ENCODE measurements at regions not wholly inside any gene's neighbourhood (a gene's known extent, or its start where the extent isn't known, plus 50 kb on each side); places are given as distances from the start of the nearest gene placed in this dataset.

DNA sequence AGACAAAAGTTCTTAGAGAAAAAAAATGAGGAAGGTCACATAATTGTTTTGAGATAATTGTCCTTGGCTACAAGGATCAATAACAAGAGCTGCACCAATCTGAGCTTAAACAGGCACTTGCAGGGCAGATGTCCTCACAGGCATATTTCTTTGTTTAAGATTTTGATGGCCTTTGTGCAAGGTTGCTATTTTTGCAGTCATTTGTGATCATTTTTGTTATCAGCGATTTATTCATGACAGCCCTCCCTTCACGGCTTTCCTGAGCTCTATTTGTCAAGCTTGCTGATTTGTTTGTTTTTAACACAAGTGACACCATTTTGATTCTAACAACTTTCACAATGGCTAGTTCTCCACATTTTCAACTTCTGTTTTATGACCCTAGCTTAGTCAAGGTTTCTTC lies 418.6 kb upstream of the REG3G start:
- TF ChIP-seq, protein P1, sequence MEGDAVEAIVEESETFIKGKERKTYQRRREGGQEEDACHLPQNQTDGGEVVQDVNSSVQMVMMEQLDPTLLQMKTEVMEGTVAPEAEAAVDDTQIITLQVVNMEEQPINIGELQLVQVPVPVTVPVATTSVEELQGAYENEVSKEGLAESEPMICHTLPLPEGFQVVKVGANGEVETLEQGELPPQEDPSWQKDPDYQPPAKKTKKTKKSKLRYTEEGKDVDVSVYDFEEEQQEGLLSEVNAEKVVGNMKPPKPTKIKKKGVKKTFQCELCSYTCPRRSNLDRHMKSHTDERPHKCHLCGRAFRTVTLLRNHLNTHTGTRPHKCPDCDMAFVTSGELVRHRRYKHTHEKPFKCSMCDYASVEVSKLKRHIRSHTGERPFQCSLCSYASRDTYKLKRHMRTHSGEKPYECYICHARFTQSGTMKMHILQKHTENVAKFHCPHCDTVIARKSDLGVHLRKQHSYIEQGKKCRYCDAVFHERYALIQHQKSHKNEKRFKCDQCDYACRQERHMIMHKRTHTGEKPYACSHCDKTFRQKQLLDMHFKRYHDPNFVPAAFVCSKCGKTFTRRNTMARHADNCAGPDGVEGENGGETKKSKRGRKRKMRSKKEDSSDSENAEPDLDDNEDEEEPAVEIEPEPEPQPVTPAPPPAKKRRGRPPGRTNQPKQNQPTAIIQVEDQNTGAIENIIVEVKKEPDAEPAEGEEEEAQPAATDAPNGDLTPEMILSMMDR (conservative IDR thresholded peaks at IDR 0.05; ENCODE audit: low read depth, low read length): no peak
- no peak for TF ChIP-seq EZH2 (IDR thresholded peaks at IDR 0.05; ENCODE audit: borderline replicate concordance, low read depth, low read length, poor library complexity, severe bottlenecking)

All from A673 (cell line).